ENCODE measurements at regions not wholly inside any gene's neighbourhood (a gene's known extent, or its start where the extent isn't known, plus 50 kb on each side); places are given as distances from the start of the nearest gene placed in this dataset.

- no peak overlapping the region for H3K27ac Mint-ChIP-seq (ENCODE audit: unreplicated experiment)
Measured at GRCh38 chr1:208748387-208749165, 504.4 kb upstream of the PLXNA2 start.

GRCh38 chr1:208756339-208756981 lies 512.3 kb upstream of the PLXNA2 start:
- H4K20me1 ChIP-seq (ENCODE audit: insufficient read depth, low read length), result no peaks in the 10 kb centered on the region
- no peak overlapping the region for H3K9ac ChIP-seq (ENCODE audit: low read length)
- no peak overlapping the region for H2AFZ ChIP-seq (ENCODE audit: low read depth, low read length)
- FAIRE-seq, result no peak
- H3K27ac ChIP-seq (ENCODE audit: low read depth, low read length), result no peak overlapping the region
- H3K79me2 ChIP-seq (ENCODE audit: insufficient read depth, low read length), result no peaks in the 10 kb centered on the region
- H3K27me3 ChIP-seq (ENCODE audit: insufficient read depth, low read length), result no peaks in the 10 kb centered on the region
- H3K36me3 Mint-ChIP-seq (ENCODE audit: low read depth, unreplicated experiment), result no peaks in the 10 kb centered on the region
- H3K9me3 ChIP-seq (ENCODE audit: insufficient read depth, low read depth, low read length), result peaks cover 4% of the 10 kb centered on the region
- H3K9me3 Mint-ChIP-seq (ENCODE audit: unreplicated experiment), result no peaks in the 10 kb centered on the region
- H3K36me3 ChIP-seq (ENCODE audit: insufficient read depth, low read length), result no peaks in the 10 kb centered on the region
- no peak for TF ChIP-seq EZH2 (IDR thresholded peaks at IDR 0.05; ENCODE audit: insufficient read depth, low read length)
- no peak overlapping the region for H3K27ac Mint-ChIP-seq (ENCODE audit: unreplicated experiment)
- no peak for DNase-seq (ENCODE audit: low read depth)
- peaks cover 3% of the 10 kb centered on the region for H3K27me3 Mint-ChIP-seq (ENCODE audit: low read depth, unreplicated experiment)
- H3K4me1 Mint-ChIP-seq (ENCODE audit: low read depth, unreplicated experiment), result peaks cover 4% of the 10 kb centered on the region
- H3K4me2 ChIP-seq (ENCODE audit: low read length), result no peak overlapping the region
- H3K4me1 ChIP-seq (ENCODE audit: insufficient read depth, low read length), result no peaks in the 10 kb centered on the region
- no peak overlapping the region for H3K4me3 Mint-ChIP-seq (ENCODE audit: unreplicated experiment)
- H3K4me3 ChIP-seq (ENCODE audit: insufficient read depth, low read depth, low read length), result no peak overlapping the region

More at GRCh38 chr1:208748387-208749165, 504.4 kb upstream of the PLXNA2 start:
- no peaks in the 10 kb centered on the region for H3K9me3 Mint-ChIP-seq (ENCODE audit: unreplicated experiment)
- H3K36me3 ChIP-seq (ENCODE audit: insufficient read depth, low read length), result no peaks in the 10 kb centered on the region
- no peak overlapping the region for H3K4me3 Mint-ChIP-seq (ENCODE audit: unreplicated experiment)
- no peaks in the 10 kb centered on the region for H3K79me2 ChIP-seq (ENCODE audit: insufficient read depth, low read length)
- H3K9ac ChIP-seq (ENCODE audit: low read length), result no peak overlapping the region
- no peak overlapping the region for H2AFZ ChIP-seq (ENCODE audit: low read depth, low read length)
- FAIRE-seq (no peak), DNase-seq (ENCODE audit: low read depth) (no peak)
- H3K27ac ChIP-seq (ENCODE audit: low read depth, low read length), result no peak overlapping the region
- H4K20me1 ChIP-seq (ENCODE audit: insufficient read depth, low read length), result no peaks in the 10 kb centered on the region
- no peaks in the 10 kb centered on the region for H3K4me1 Mint-ChIP-seq (ENCODE audit: low read depth, unreplicated experiment)
- peaks cover 6% of the 10 kb centered on the region for H3K27me3 Mint-ChIP-seq (ENCODE audit: low read depth, unreplicated experiment)
- H3K27me3 ChIP-seq (ENCODE audit: insufficient read depth, low read length), result no peaks in the 10 kb centered on the region
- no peak overlapping the region for H3K4me3 ChIP-seq (ENCODE audit: insufficient read depth, low read depth, low read length)
- no peaks in the 10 kb centered on the region for H3K4me1 ChIP-seq (ENCODE audit: insufficient read depth, low read length)
- no peaks in the 10 kb centered on the region for H3K36me3 Mint-ChIP-seq (ENCODE audit: low read depth, unreplicated experiment)
- H3K9me3 ChIP-seq (ENCODE audit: insufficient read depth, low read depth, low read length), result peaks cover 4% of the 10 kb centered on the region
- H3K4me2 ChIP-seq (ENCODE audit: low read length), result no peak overlapping the region
- no peak for TF ChIP-seq EZH2 (IDR thresholded peaks at IDR 0.05; ENCODE audit: insufficient read depth, low read length)
- TF ChIP-seq CTCF (IDR thresholded peaks at IDR 0.05; ENCODE audit: insufficient read depth, low read depth, low read length), result no peak

- Histone ChIP-seq H3K4me2 (ENCODE audit: low read length) (no peak overlapping the region), H3K79me2 (ENCODE audit: insufficient read depth, low read length) (no peaks in the 10 kb centered on the region), H3K9ac (ENCODE audit: low read length) (no peak overlapping the region), H3K4me1 (ENCODE audit: insufficient read depth, low read length) (no peaks in the 10 kb centered on the region), H3K36me3 (ENCODE audit: insufficient read depth, low read length) (no peaks in the 10 kb centered on the region), H3K27ac (ENCODE audit: low read depth, low read length) (no peak overlapping the region), H3K9me3 (ENCODE audit: insufficient read depth, low read depth, low read length) (peaks cover 4% of the 10 kb centered on the region), H3K27me3 (ENCODE audit: insufficient read depth, low read length) (no peaks in the 10 kb centered on the region), H4K20me1 (ENCODE audit: insufficient read depth, low read length) (no peaks in the 10 kb centered on the region), H2AFZ (ENCODE audit: low read depth, low read length) (no peak overlapping the region), H3K4me3 (ENCODE audit: insufficient read depth, low read depth, low read length) (no peak overlapping the region)
- DNase-seq (ENCODE audit: low read depth) (no peak), FAIRE-seq (no peak)
- Mint-ChIP-seq H3K36me3 (ENCODE audit: low read depth, unreplicated experiment) (no peaks in the 10 kb centered on the region), H3K9me3 (ENCODE audit: unreplicated experiment) (no peaks in the 10 kb centered on the region), H3K27me3 (ENCODE audit: low read depth, unreplicated experiment) (peaks cover 3% of the 10 kb centered on the region), H3K4me3 (ENCODE audit: unreplicated experiment) (no peak overlapping the region), H3K4me1 (ENCODE audit: low read depth, unreplicated experiment) (peaks cover 4% of the 10 kb centered on the region), H3K27ac (ENCODE audit: unreplicated experiment) (no peak overlapping the region)
- TF ChIP-seq CTCF (IDR thresholded peaks at IDR 0.05; ENCODE audit: insufficient read depth, low read depth, low read length) (no peak), EZH2 (IDR thresholded peaks at IDR 0.05; ENCODE audit: insufficient read depth, low read length) (no peak)
Measured at GRCh38 chr1:208757846-208758245, 513.7 kb upstream of the PLXNA2 start.
